ENCODE measurements at regions not wholly inside any gene's neighbourhood (a gene's known extent, or its start where the extent isn't known, plus 50 kb on each side); places are given as distances from the start of the nearest gene placed in this dataset.
A peak's percentile ranks its signal among the peaks of the same experiment; 100 is the strongest.
"Not testable (repeated sequence)": the region's sequence is repeated elsewhere in the genome, so short reads cannot be mapped to it uniquely, and the experiment has no call there.

GRCh38 chrX:129361576-129361975, 161.7 kb downstream of the SMARCA1 start:
- DNase-seq, result no peak

- DNase-seq, result peak; percentile 38 to 66
Measured at GRCh38 chrX:129360175-129360574, 163.1 kb downstream of the SMARCA1 start.

GRCh38 chrX:129359269-129359668, 164.0 kb downstream of the SMARCA1 start:
- peak; percentile 1 to 19 for DNase-seq

GRCh38 chrX:129357428-129357827, 165.9 kb downstream of the SMARCA1 start:
- DNase-seq, result not testable (repeated sequence)

- DNase-seq, result no peak
Measured at GRCh38 chrX:129347291-129347690, 176.0 kb downstream of the SMARCA1 start.

GRCh38 chrX:129346574-129346973, 176.7 kb downstream of the SMARCA1 start:
- DNase-seq, result no peak

- not testable (repeated sequence) for DNase-seq
Measured at GRCh38 chrX:129337264-129337663, 186.0 kb downstream of the SMARCA1 start.

- DNase-seq, result no peak
Measured at GRCh38 chrX:129323115-129323514, 200.2 kb downstream of the SMARCA1 start.

- DNase-seq, result no peak
Measured at GRCh38 chrX:129318375-129318774, 204.9 kb downstream of the SMARCA1 start.

- DNase-seq, result no peak
Measured at GRCh38 chrX:129316461-129316860, 206.8 kb downstream of the SMARCA1 start.

- no peak for DNase-seq
Measured at GRCh38 chrX:129310000-129310399, 213.3 kb downstream of the SMARCA1 start.

- peak in 1 of 2 experiments; percentile 21 for DNase-seq
Measured at GRCh38 chrX:129262912-129263311, 260.4 kb downstream of the SMARCA1 start.

- DNase-seq, result not testable (repeated sequence)
Measured at GRCh38 chrX:129255516-129255915, 267.8 kb downstream of the SMARCA1 start.

- DNase-seq, result no peak
Measured at GRCh38 chrX:129249563-129249962, 273.7 kb downstream of the SMARCA1 start.

GRCh38 chrX:129247642-129248041, 275.6 kb downstream of the SMARCA1 start:
- DNase-seq, result peak in 1 of 2 experiments; percentile 34

GRCh38 chrX:129239371-129239770, 283.9 kb downstream of the SMARCA1 start:
- no peak for DNase-seq

GRCh38 chrX:129238011-129238410, 285.3 kb downstream of the SMARCA1 start:
- DNase-seq, result no peak

- peak in 1 of 2 experiments; percentile 67 for DNase-seq
Measured at GRCh38 chrX:129235903-129236302, 287.4 kb downstream of the SMARCA1 start.

- DNase-seq, result no peak
Measured at GRCh38 chrX:129233786-129234185, 289.5 kb downstream of the SMARCA1 start.

GRCh38 chrX:129230850-129231512, 292.3 kb downstream of the SMARCA1 start:
- DNase-seq, result no peak

GRCh38 chrX:129230168-129230567, 293.1 kb downstream of the SMARCA1 start:
- DNase-seq, result no peak

- DNase-seq, result no peak
Measured at GRCh38 chrX:129227366-129227765, 295.9 kb downstream of the SMARCA1 start.

GRCh38 chrX:129193357-129193756, 329.9 kb downstream of the SMARCA1 start:
- peak; percentile 17 to 65 for DNase-seq

- DNase-seq, result no peak
Measured at GRCh38 chrX:129188231-129188630, 335.1 kb downstream of the SMARCA1 start.

- DNase-seq, result no peak
Measured at GRCh38 chrX:129176710-129177109, 346.6 kb downstream of the SMARCA1 start.

Data from NCI-H524 (cell line).